Central memory CD8-positive, alpha-beta T cell (primary cell): ENCODE measurements at regions not wholly inside any gene's neighbourhood (a gene's known extent, or its start where the extent isn't known, plus 50 kb on each side); places are given as distances from the start of the nearest gene placed in this dataset.
A peak's percentile ranks its signal among the peaks of the same experiment; 100 is the strongest.

Experiments used
- ATAC-seq: fragments of 150-1000 bp; cut with Tn5 transposase; replicated peaks from 2 replicates; pipeline ENCODE4 v1.10.0; 2022; ENCODE audit warnings: mild to moderate bottlenecking, moderate FRiP score, moderate number of reproducible peaks; ENCODE audit not compliant: poor library complexity, severe bottlenecking; ENCODE audit errors: extremely low read depth
- DNase-seq, 2 donors: peaks; one replicate each; pipeline ENCODE4 v3.0.0; 2021; ENCODE audit warnings: low spot score in 2 of 2
- H3K27ac Mint-ChIP-seq: one replicate; pipeline ENCODE4 v1.8.0; 2022; ENCODE audit warnings: low read depth, mild to moderate bottlenecking, moderate library complexity, mixed read lengths
- H3K27me3 Mint-ChIP-seq: one replicate; pipeline ENCODE4 v1.8.0; 2022; ENCODE audit warnings: mixed read lengths
- H3K36me3 Mint-ChIP-seq: one replicate; pipeline ENCODE4 v1.8.0; 2022; ENCODE audit warnings: mild to moderate bottlenecking, moderate library complexity, mixed read lengths; ENCODE audit not compliant: insufficient read depth
- H3K4me1 Mint-ChIP-seq: one replicate; pipeline ENCODE4 v1.8.0; 2022; ENCODE audit warnings: mixed read lengths
- H3K4me3 Mint-ChIP-seq: one replicate; pipeline ENCODE4 v1.8.0; 2022; ENCODE audit warnings: mild to moderate bottlenecking, moderate library complexity, mixed read lengths
- H3K9me3 Mint-ChIP-seq: one replicate; pipeline ENCODE4 v1.8.0; 2022; ENCODE audit warnings: mixed read lengths

GRCh38 chr10:70973275-70973674, 84.9 kb upstream of the PCBD1 start:
- H3K4me3 Mint-ChIP-seq: no peak overlapping the region
- H3K27me3 Mint-ChIP-seq: peaks cover 37% of the 10 kb centered on the region
- no peaks in the 10 kb centered on the region for H3K9me3 Mint-ChIP-seq
- no peak for ATAC-seq
- H3K36me3 Mint-ChIP-seq: peaks cover 2% of the 10 kb centered on the region
- no peaks in the 10 kb centered on the region for H3K4me1 Mint-ChIP-seq
- DNase-seq: no peak
- no peak overlapping the region for H3K27ac Mint-ChIP-seq

GRCh38 chr10:70974351-70974901, 86.1 kb upstream of the PCBD1 start:
- no peaks in the 10 kb centered on the region for H3K9me3 Mint-ChIP-seq
- no peak for DNase-seq
- H3K27me3 Mint-ChIP-seq: peaks cover 29% of the 10 kb centered on the region
- H3K4me1 Mint-ChIP-seq: no peaks in the 10 kb centered on the region
- H3K4me3 Mint-ChIP-seq: no peak overlapping the region
- no peak for ATAC-seq
- peaks cover 2% of the 10 kb centered on the region for H3K36me3 Mint-ChIP-seq
- H3K27ac Mint-ChIP-seq: no peak overlapping the region

DNA sequence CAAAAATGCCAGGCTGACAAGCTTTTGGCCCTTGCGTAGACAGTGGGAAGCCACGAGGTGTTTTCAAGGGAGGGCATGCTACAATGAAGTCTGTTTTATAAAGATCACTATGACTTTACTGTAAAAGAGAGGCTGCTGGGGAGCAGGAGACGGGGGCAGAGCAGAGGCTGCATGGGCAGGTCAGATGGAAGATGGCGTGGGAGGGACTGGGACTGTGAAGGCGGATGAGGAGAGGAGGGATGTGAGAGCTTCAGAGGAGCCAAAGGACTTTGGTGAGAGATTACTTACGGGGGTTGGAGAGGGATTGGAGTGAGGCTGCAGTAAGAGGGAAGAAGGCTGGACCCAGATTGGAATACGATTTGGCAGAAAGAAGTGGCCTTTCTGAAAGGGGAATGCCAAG, 86.6 kb upstream of the PCBD1 start:
- no peak for ATAC-seq
- peaks cover 2% of the 10 kb centered on the region for H3K36me3 Mint-ChIP-seq
- H3K9me3 Mint-ChIP-seq: no peaks in the 10 kb centered on the region
- no peaks in the 10 kb centered on the region for H3K4me1 Mint-ChIP-seq
- no peak overlapping the region for H3K4me3 Mint-ChIP-seq
- H3K27me3 Mint-ChIP-seq: peaks cover 24% of the 10 kb centered on the region
- no peak overlapping the region for H3K27ac Mint-ChIP-seq
- no peak for DNase-seq

DNA sequence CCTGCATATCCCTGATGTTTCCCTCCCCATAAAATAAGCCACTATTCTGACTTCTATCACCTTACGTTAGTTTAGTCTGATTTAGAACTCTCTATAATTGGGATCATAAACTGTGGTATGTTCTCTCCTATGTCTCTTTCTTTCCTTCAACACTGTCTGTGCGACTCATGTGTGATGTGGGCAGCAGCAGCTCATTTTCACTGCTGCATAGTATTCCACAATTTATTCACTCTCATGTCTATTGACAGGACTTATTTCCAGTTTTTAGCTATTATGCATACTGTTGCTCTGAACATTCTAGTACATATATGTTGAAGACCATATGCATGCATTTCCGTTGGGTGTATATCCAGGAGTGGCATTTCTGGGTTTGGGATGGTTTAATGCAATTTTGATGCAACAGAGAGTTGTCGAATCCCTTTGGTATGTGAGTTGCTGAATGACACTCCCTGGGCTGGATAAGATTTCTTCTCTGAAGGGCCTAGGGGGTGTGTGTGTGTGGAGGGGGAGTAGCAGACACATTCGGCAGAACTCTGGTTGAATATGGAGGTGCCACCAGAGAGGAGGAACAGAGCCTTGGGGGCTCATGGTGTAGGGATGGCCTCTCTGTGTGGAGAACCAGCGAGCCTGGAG, 87.8 kb upstream of the PCBD1 start:
- DNase-seq: no peak
- no peak overlapping the region for H3K27ac Mint-ChIP-seq
- no peaks in the 10 kb centered on the region for H3K4me1 Mint-ChIP-seq

GRCh38 chr10:70977625-70978024, 89.3 kb upstream of the PCBD1 start:
- Mint-ChIP-seq H3K36me3 (no peaks in the 10 kb centered on the region), H3K27ac (no peak overlapping the region), H3K9me3 (no peaks in the 10 kb centered on the region), H3K27me3 (peaks cover 11% of the 10 kb centered on the region), H3K4me1 (peaks cover 14% of the 10 kb centered on the region), H3K4me3 (no peak overlapping the region)
- DNase-seq: no peak
- no peak for ATAC-seq

More for the DNA sequence above, 87.8 kb upstream of the PCBD1 start:
- H3K36me3 Mint-ChIP-seq: peaks cover 2% of the 10 kb centered on the region
- H3K27me3 Mint-ChIP-seq: peaks cover 11% of the 10 kb centered on the region
- no peak overlapping the region for H3K4me3 Mint-ChIP-seq
- ATAC-seq: no peak
- H3K9me3 Mint-ChIP-seq: no peaks in the 10 kb centered on the region

- ATAC-seq (no peak), DNase-seq (no peak)
- no peaks in the 10 kb centered on the region for H3K9me3 Mint-ChIP-seq
- peaks cover 19% of the 10 kb centered on the region for H3K4me1 Mint-ChIP-seq
- no peaks in the 10 kb centered on the region for H3K36me3 Mint-ChIP-seq
- no peak overlapping the region for H3K4me3 Mint-ChIP-seq
- H3K27me3 Mint-ChIP-seq: peaks cover 11% of the 10 kb centered on the region
- H3K27ac Mint-ChIP-seq: no peak overlapping the region
Measured at GRCh38 chr10:70978181-70978580, 89.8 kb upstream of the PCBD1 start.

DNA sequence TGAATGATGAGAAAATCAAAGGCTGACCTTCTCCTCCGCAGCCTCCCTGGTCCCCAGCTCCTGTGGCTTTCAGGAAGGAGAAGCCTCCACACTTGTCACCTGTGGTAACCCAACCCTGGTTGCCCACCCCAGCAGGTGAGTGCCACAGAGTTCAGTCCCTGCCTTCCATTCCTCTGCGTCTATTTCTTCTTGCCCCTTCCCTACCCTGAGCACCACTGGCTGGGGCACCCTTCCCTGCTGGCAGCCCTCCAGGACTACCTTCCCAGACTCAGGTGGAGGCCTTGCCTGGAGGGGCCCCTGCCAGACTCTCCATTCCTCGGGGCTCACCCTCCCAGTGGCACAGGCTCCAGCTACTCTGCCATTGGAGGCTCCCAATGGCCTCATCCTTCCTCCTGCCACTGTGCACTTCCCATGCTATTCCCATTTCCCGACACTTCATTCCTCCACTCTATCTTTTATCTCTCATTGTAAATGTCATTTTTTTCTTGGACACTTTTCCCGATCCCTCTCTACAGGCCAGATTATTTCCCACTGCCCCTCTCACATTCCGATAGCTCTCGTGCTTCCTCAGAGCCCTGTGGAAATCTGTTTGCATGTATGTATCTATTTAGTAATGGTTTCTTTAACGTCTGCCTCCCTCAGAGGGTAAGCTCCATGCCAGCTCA, 90.6 kb upstream of the PCBD1 start:
- Mint-ChIP-seq H3K27me3 (peaks cover 11% of the 10 kb centered on the region), H3K36me3 (no peaks in the 10 kb centered on the region), H3K27ac (no peak overlapping the region), H3K4me1 (peaks cover 21% of the 10 kb centered on the region), H3K4me3 (no peak overlapping the region), H3K9me3 (no peaks in the 10 kb centered on the region)
- ATAC-seq: no peak
- no peak for DNase-seq

DNA sequence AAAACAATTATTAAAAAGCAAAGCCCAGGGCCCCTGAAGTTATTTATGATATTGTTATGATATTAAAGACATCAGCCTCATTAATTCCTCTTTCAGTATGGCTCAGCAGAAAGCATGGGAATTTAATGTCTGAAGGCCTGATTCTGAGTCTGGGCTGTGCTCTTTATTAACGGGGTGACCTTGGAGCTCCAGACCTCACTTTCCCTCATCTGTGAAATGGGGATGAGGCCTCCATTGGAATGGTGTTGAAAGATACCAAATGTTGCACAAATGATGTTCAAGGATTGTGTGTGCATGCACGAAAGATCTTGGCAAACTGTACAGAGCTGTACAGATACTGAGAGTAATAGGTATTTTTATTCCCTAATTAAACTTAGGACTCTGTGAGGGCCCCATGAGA, 92.3 kb upstream of the PCBD1 start:
- H3K9me3 Mint-ChIP-seq: no peaks in the 10 kb centered on the region
- ATAC-seq: no peak
- no peak overlapping the region for H3K4me3 Mint-ChIP-seq
- no peaks in the 10 kb centered on the region for H3K27me3 Mint-ChIP-seq
- H3K36me3 Mint-ChIP-seq: no peaks in the 10 kb centered on the region
- H3K27ac Mint-ChIP-seq: no peak overlapping the region
- DNase-seq: no peak
- H3K4me1 Mint-ChIP-seq: peaks cover 36% of the 10 kb centered on the region

DNA sequence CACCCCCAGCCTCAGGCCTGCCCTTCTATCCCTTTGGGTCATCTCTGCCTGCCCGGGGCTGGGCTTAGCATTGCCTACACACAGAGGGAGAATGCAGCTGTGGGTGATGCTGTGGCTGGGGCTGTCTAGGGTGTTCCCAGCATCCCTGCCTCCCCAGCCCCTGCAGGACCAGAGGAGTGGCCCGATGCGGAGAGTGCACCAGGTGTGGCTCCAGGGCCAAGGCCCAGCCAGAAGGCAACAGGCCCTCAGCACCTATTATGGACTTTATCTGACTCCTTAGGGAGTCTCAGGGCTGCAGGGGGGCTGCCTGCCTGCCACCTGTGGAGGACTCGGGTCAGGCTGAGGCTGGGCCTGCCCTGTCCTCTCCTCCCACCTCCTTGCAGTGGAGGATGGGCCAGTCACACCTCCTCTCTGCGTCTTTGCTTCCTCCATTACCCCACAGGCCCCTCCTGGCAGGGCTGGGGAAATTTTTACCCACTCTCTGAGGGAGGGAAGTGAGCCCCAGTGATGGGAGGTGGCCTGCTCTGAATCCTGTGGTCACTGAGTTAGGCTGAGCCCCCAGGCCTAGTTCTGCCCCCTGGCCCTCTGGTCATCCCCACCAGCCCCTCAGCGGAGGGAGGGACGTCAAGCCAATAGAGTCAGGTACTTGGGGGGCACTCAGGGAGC, 92.9 kb upstream of the PCBD1 start:
- ATAC-seq: peak; percentile 30
- peaks cover 42% of the 10 kb centered on the region for H3K4me1 Mint-ChIP-seq
- no peak for DNase-seq
- no peaks in the 10 kb centered on the region for H3K9me3 Mint-ChIP-seq
- H3K27me3 Mint-ChIP-seq: no peaks in the 10 kb centered on the region
- H3K36me3 Mint-ChIP-seq: no peaks in the 10 kb centered on the region
- peak overlapping the region; percentile 58 for H3K4me3 Mint-ChIP-seq
- peak overlapping the region; percentile 76 for H3K27ac Mint-ChIP-seq

- Mint-ChIP-seq H3K4me3 (peak overlapping the region; percentile 58), H3K27ac (peak overlapping the region; percentile 76), H3K4me1 (peaks cover 47% of the 10 kb centered on the region), H3K9me3 (no peaks in the 10 kb centered on the region), H3K36me3 (no peaks in the 10 kb centered on the region), H3K27me3 (no peaks in the 10 kb centered on the region)
- DNase-seq (no peak), ATAC-seq (no peak)
Measured at GRCh38 chr10:70981936-70982335, 93.6 kb upstream of the PCBD1 start.

GRCh38 chr10:70982443-70982842, 94.1 kb upstream of the PCBD1 start:
- DNase-seq: no peak
- peak overlapping the region; percentile 76 for H3K27ac Mint-ChIP-seq
- ATAC-seq: peak; percentile 56
- H3K4me1 Mint-ChIP-seq: peaks cover 47% of the 10 kb centered on the region
- H3K27me3 Mint-ChIP-seq: no peaks in the 10 kb centered on the region
- no peaks in the 10 kb centered on the region for H3K36me3 Mint-ChIP-seq
- H3K4me3 Mint-ChIP-seq: peak overlapping the region; percentile 58
- no peaks in the 10 kb centered on the region for H3K9me3 Mint-ChIP-seq

GRCh38 chr10:70984986-70985722, 96.8 kb upstream of the PCBD1 start:
- Mint-ChIP-seq H3K27ac (peak overlapping the region; percentile 43), H3K36me3 (no peaks in the 10 kb centered on the region), H3K4me1 (peaks cover 49% of the 10 kb centered on the region), H3K4me3 (no peak overlapping the region), H3K9me3 (no peaks in the 10 kb centered on the region), H3K27me3 (no peaks in the 10 kb centered on the region)
- ATAC-seq (no peak), DNase-seq (no peak)
